ENCODE measurements at regions not wholly inside any gene's neighbourhood (a gene's known extent, or its start where the extent isn't known, plus 50 kb on each side); places are given as distances from the start of the nearest gene placed in this dataset.

- no peak overlapping the region for H3K27ac Mint-ChIP-seq
- H3K9me3 Mint-ChIP-seq: no peaks in the 10 kb centered on the region
- no peaks in the 10 kb centered on the region for H3K27me3 Mint-ChIP-seq (ENCODE audit: insufficient read depth)
- WGBS, 2 experiments (ENCODE audit: insufficient coverage in 1 of 2, insufficient read length in 1 of 2): no CpG with 5 or more reads among the region's 2 CpGs
- Histone ChIP-seq H3K4me1 (ENCODE audit: control insufficient read depth, insufficient read depth, low read length) (peaks cover 3% of the 10 kb centered on the region), H3K4me3 (ENCODE audit: low read length) (no peak overlapping the region), H3K27me3 (ENCODE audit: control insufficient read depth, insufficient read depth, low read length, poor library complexity, severe bottlenecking) (no peaks in the 10 kb centered on the region), H3K27ac (ENCODE audit: low read depth, low read length) (no peak overlapping the region), H3K9me3 (ENCODE audit: control insufficient read depth, low read length) (no peaks in the 10 kb centered on the region), H3K36me3 (ENCODE audit: control insufficient read depth, insufficient read depth, low read length) (no peaks in the 10 kb centered on the region), H3K9ac (ENCODE audit: extremely low read depth, low read length, poor library complexity, severe bottlenecking) (no peak overlapping the region)
- no peaks in the 10 kb centered on the region for H3K4me1 Mint-ChIP-seq
- H3K36me3 Mint-ChIP-seq (ENCODE audit: low read depth): no peaks in the 10 kb centered on the region
- TF ChIP-seq CTCF (conservative IDR thresholded peaks at IDR 0.05): no peak
- no peak overlapping the region for H3K4me3 Mint-ChIP-seq
- no peak for DNase-seq
Measured at GRCh38 chr13:103754783-103755182, 688.6 kb upstream of the SLC10A2 start.

DNA sequence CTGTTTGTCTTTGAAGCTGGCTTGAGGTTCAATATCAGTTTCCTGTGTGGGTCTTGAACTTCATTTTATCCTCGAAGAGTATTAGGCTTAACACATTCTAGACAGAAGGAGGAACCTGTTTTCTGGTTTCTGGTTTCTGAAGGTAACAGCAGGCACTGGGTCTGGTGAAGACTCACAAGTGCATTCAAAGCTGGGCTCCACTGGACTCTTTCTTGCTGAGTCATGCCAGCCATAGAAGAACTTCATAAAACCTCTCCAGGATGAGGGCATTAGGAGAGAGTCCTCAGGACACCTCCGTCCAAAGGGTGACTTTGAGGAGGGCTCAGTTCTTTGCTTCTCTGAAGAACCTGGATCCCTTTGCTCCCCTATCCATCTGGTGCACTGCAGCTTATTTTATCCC, 668.6 kb upstream of the SLC10A2 start:
- Mint-ChIP-seq H3K9me3 (no peaks in the 10 kb centered on the region), H3K27ac (peak overlapping the region; percentile 7), H3K4me1 (peaks cover 12% of the 10 kb centered on the region), H3K27me3 (ENCODE audit: insufficient read depth) (no peaks in the 10 kb centered on the region), H3K4me3 (no peak overlapping the region), H3K36me3 (ENCODE audit: low read depth) (no peaks in the 10 kb centered on the region)
- DNase-seq: no peak
- Histone ChIP-seq H3K9ac (ENCODE audit: extremely low read depth, low read length, poor library complexity, severe bottlenecking) (no peak overlapping the region), H3K4me3 (ENCODE audit: low read length) (no peak overlapping the region), H3K27ac (ENCODE audit: low read depth, low read length) (no peak overlapping the region), H3K36me3 (ENCODE audit: control insufficient read depth, insufficient read depth, low read length) (no peaks in the 10 kb centered on the region), H3K4me1 (ENCODE audit: control insufficient read depth, insufficient read depth, low read length) (no peaks in the 10 kb centered on the region), H3K9me3 (ENCODE audit: control insufficient read depth, low read length) (no peaks in the 10 kb centered on the region), H3K27me3 (ENCODE audit: control insufficient read depth, insufficient read depth, low read length, poor library complexity, severe bottlenecking) (no peaks in the 10 kb centered on the region)
- TF ChIP-seq CTCF (conservative IDR thresholded peaks at IDR 0.05): no peak
- WGBS, 2 experiments (ENCODE audit: insufficient coverage in 1 of 2, insufficient read length in 1 of 2): 83 to 92% methylated on average over 1 to 2 of the region's 2 CpGs

DNA sequence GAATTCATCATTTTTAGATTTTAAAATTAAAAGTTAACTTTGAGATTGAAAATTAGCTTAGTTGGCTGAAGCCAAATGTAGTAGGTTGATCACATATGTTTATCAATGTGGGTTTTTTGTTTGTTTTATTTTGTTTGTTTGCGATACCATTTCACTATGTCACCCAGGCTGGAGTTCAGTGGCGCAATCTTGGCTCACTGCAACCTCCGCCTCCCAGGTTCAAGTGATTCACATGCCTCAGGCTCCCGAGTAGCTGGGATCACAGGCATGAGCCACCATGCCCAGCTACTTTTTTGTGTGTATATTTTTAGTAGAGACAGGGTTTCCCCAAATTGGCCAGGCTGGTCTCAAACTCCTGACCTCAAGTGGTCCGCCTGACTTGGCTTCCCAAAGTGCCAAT, 665.7 kb upstream of the SLC10A2 start:
- no peak overlapping the region for H3K27ac ChIP-seq (ENCODE audit: low read depth, low read length)
- no peaks in the 10 kb centered on the region for H3K27me3 Mint-ChIP-seq (ENCODE audit: insufficient read depth)
- no peaks in the 10 kb centered on the region for H3K27me3 ChIP-seq (ENCODE audit: control insufficient read depth, insufficient read depth, low read length, poor library complexity, severe bottlenecking)
- 92 to 97% methylated on average over 2 to 5 of the region's 5 CpGs for WGBS, 2 experiments (ENCODE audit: insufficient coverage in 1 of 2, insufficient read length in 1 of 2)
- no peak overlapping the region for H3K9ac ChIP-seq (ENCODE audit: extremely low read depth, low read length, poor library complexity, severe bottlenecking)
- no peak for TF ChIP-seq CTCF (conservative IDR thresholded peaks at IDR 0.05)
- no peaks in the 10 kb centered on the region for H3K36me3 Mint-ChIP-seq (ENCODE audit: low read depth)
- no peaks in the 10 kb centered on the region for H3K4me1 ChIP-seq (ENCODE audit: control insufficient read depth, insufficient read depth, low read length)
- no peak overlapping the region for H3K4me3 ChIP-seq (ENCODE audit: low read length)
- H3K4me3 Mint-ChIP-seq: no peak overlapping the region
- H3K9me3 ChIP-seq (ENCODE audit: control insufficient read depth, low read length): no peaks in the 10 kb centered on the region
- H3K9me3 Mint-ChIP-seq: no peaks in the 10 kb centered on the region
- DNase-seq: no peak
- H3K27ac Mint-ChIP-seq: no peak overlapping the region
- H3K36me3 ChIP-seq (ENCODE audit: control insufficient read depth, insufficient read depth, low read length): no peaks in the 10 kb centered on the region
- peaks cover 12% of the 10 kb centered on the region for H3K4me1 Mint-ChIP-seq

Data from endodermal cell (in vitro differentiated cells).